Natural killer cell (primary cell): ENCODE measurements at regions not wholly inside any gene's neighbourhood (a gene's known extent, or its start where the extent isn't known, plus 50 kb on each side); places are given as distances from the start of the nearest gene placed in this dataset.
A peak's percentile ranks its signal among the peaks of the same experiment; 100 is the strongest.

Source experiments
- ATAC-seq, 3 donors: fragments of 150-1000 bp in 2 of 3; fragments of 200-7000 bp in 1 of 3; cut with Tn5 transposase; 1 replicate in 1 of 3; 2 replicates in 2 of 3; pipeline ENCODE4 v1.10.0; 2021; ENCODE audit warnings: mild to moderate bottlenecking in 2 of 3, moderate library complexity in 2 of 3
- DNase-seq, 2 donors: peaks; one replicate each; pipeline versions ENCODE4 v3.0.0 to v3.0.0-alpha.2; 2013 to 2021; ENCODE audit warnings: mixed read lengths in 1 of 2
- H3K27ac ChIP-seq: one replicate; pipeline ENCODE4 v1.5.1; 2013; ENCODE audit warnings: mild to moderate bottlenecking, low read length
- H3K27me3 ChIP-seq: one replicate; pipeline ENCODE4 v1.6.1; 2013; ENCODE audit warnings: low read length; ENCODE audit not compliant: control insufficient read depth, insufficient read depth
- H3K36me3 ChIP-seq: one replicate; pipeline ENCODE4 v1.6.1; 2013; ENCODE audit warnings: low read length; ENCODE audit not compliant: control insufficient read depth, insufficient read depth
- H3K4me1 ChIP-seq: one replicate; pipeline ENCODE4 v1.6.1; 2013; ENCODE audit warnings: low read length; ENCODE audit not compliant: control insufficient read depth, insufficient read depth
- H3K4me3 ChIP-seq: one replicate; pipeline ENCODE4 v1.5.1; 2013; ENCODE audit warnings: low read length
- H3K9me3 ChIP-seq: one replicate; pipeline ENCODE4 v1.6.1; 2013; ENCODE audit warnings: low read length; ENCODE audit not compliant: control insufficient read depth, insufficient read depth
- H3K27ac Mint-ChIP-seq, 2 donors: one replicate each; pipeline ENCODE4 v1.8.0; 2022; ENCODE audit warnings: mild to moderate bottlenecking in 2 of 2, mixed read lengths in 2 of 2, moderate library complexity in 1 of 2
- H3K27me3 Mint-ChIP-seq, 2 donors: one replicate each; pipeline ENCODE4 v1.8.0; 2022; ENCODE audit warnings: low read depth in 2 of 2, mixed read lengths in 2 of 2
- H3K36me3 Mint-ChIP-seq: one replicate; pipeline ENCODE4 v1.8.0; 2022; ENCODE audit warnings: mixed read lengths
- H3K4me1 Mint-ChIP-seq, 2 donors: one replicate each; pipeline ENCODE4 v1.8.0; 2022; ENCODE audit warnings: mixed read lengths in 2 of 2
- H3K4me3 Mint-ChIP-seq: one replicate; pipeline ENCODE4 v1.8.0; 2022; ENCODE audit warnings: mild to moderate bottlenecking, moderate library complexity, mixed read lengths
- H3K9me3 Mint-ChIP-seq, 2 donors: one replicate each; pipeline ENCODE4 v1.8.0; 2022; ENCODE audit warnings: mixed read lengths in 2 of 2
- WGBS: methylation state at CpG from one replicate; pipeline ENCODE4 v1.1.7; 2013; ENCODE audit warnings: missing lambda C conversion rate; ENCODE audit not compliant: insufficient coverage; 5-methylcytosine and 5-hydroxymethylcytosine counted together
- intact Hi-C: fragments of 100-400 bp; cut with micrococcal nuclease; formaldehyde crosslinking; loops from one replicate; pipeline ENCODE4 v1.14.2; 2022
- TF ChIP-seq, protein P1 (sequence below): fragments of 200-600 bp; IDR thresholded peaks from one replicate; pipeline ENCODE4 v1.8.0; 2022; ENCODE audit warnings: antibody characterized with exemption

GRCh38 chr11:23684701-23685100 is 812.2 kb upstream of the LUZP2 start:
- Mint-ChIP-seq H3K27me3 (no peaks in the 10 kb centered on the region), H3K9me3 (peaks cover 0 to 4% of the 10 kb centered on the region in 2 donors), H3K27ac (peak overlapping the region; percentile 78 to 87), H3K36me3 (no peaks in the 10 kb centered on the region), H3K4me1 (peaks cover 44 to 48% of the 10 kb centered on the region in 2 donors), H3K4me3 (peak overlapping the region; percentile 53)
- H3K27me3 ChIP-seq = no peaks in the 10 kb centered on the region
- peaks cover 3% of the 10 kb centered on the region for H3K4me1 ChIP-seq
- TF ChIP-seq, protein P1, sequence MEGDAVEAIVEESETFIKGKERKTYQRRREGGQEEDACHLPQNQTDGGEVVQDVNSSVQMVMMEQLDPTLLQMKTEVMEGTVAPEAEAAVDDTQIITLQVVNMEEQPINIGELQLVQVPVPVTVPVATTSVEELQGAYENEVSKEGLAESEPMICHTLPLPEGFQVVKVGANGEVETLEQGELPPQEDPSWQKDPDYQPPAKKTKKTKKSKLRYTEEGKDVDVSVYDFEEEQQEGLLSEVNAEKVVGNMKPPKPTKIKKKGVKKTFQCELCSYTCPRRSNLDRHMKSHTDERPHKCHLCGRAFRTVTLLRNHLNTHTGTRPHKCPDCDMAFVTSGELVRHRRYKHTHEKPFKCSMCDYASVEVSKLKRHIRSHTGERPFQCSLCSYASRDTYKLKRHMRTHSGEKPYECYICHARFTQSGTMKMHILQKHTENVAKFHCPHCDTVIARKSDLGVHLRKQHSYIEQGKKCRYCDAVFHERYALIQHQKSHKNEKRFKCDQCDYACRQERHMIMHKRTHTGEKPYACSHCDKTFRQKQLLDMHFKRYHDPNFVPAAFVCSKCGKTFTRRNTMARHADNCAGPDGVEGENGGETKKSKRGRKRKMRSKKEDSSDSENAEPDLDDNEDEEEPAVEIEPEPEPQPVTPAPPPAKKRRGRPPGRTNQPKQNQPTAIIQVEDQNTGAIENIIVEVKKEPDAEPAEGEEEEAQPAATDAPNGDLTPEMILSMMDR = no peak
- intact Hi-C loops = loop anchor here (5.0 kb wide), 1 partner anchor 117 kb away; no protein-coding TSS in a partner anchor
- no peak overlapping the region for H3K4me3 ChIP-seq
- 73% methylated on average over 2 of the region's 2 CpGs for WGBS
- H3K9me3 ChIP-seq = peaks cover 6% of the 10 kb centered on the region
- H3K27ac ChIP-seq = no peak overlapping the region
- DNase-seq (no peak), ATAC-seq (no peak)
- no peaks in the 10 kb centered on the region for H3K36me3 ChIP-seq

DNA sequence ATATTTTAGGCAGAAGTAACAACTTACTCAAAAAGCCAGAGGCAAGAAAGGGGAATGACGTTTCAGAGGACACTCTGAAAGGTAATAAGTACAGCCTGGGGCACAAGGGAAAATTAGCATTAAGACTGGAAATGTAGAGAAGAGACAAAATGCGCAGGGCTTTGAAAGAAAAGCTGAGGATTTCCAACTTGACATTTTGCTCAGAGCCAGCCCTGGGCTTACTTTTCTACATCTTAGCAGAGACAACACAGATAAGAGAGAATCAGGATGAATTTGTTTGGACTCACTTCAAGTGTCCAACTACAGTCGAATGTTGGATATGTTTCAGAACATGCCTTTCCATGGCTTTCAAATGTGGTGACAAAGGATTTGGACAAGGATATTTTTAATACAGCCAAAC is 808.9 kb upstream of the LUZP2 start:
- intact Hi-C loops = loop anchor here (5.0 kb wide), 1 partner anchor 121 kb away; no protein-coding TSS in a partner anchor
- no peak overlapping the region for H3K4me3 Mint-ChIP-seq
- DNase-seq = no peak
- ATAC-seq = no peak
- 88% methylated on average over 3 of the region's 3 CpGs for WGBS
- Histone ChIP-seq H3K4me1 (peaks cover 7% of the 10 kb centered on the region), H3K27me3 (no peaks in the 10 kb centered on the region), H3K4me3 (no peak overlapping the region), H3K9me3 (no peaks in the 10 kb centered on the region), H3K27ac (no peak overlapping the region), H3K36me3 (no peaks in the 10 kb centered on the region)
- peaks cover 0 to 4% of the 10 kb centered on the region in 2 donors for H3K9me3 Mint-ChIP-seq
- H3K27ac Mint-ChIP-seq = peak overlapping the region; percentile 70 to 75
- TF ChIP-seq, protein P1 = no peak
- peaks cover 56 to 60% of the 10 kb centered on the region in 2 donors for H3K4me1 Mint-ChIP-seq
- H3K36me3 Mint-ChIP-seq = peaks cover 7% of the 10 kb centered on the region
- H3K27me3 Mint-ChIP-seq = no peaks in the 10 kb centered on the region

DNA sequence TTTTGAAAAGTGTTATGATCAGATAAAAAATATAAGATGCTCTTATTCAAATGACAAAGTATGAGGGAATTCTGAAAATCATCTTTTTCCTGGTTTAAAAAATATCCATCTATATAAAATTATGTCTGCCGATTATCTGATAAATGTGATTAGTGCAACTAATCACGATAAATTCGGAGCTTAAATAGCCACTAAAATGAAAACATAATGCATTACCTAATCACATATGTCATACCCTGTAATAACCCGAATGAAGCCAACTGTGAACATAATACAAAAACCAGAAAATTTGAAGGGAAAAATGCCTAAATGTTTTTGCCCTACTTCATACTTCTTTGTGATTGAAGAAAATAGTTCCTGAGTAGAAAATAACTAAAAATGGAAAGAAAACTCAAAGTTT is 808.4 kb upstream of the LUZP2 start:
- H3K4me3 ChIP-seq = no peak overlapping the region
- H3K27ac Mint-ChIP-seq = peak overlapping the region; percentile 70 to 75
- H3K27me3 Mint-ChIP-seq = no peaks in the 10 kb centered on the region
- H3K36me3 ChIP-seq = no peaks in the 10 kb centered on the region
- DNase-seq (no peak), ATAC-seq (no peak)
- no peaks in the 10 kb centered on the region for H3K27me3 ChIP-seq
- WGBS = no CpG with 5 or more reads among the region's 4 CpGs
- peak overlapping the region; percentile 54 for H3K27ac ChIP-seq
- H3K4me1 Mint-ChIP-seq = peaks cover 53 to 55% of the 10 kb centered on the region in 2 donors
- intact Hi-C loops = loop anchor here (5.0 kb wide), 1 partner anchor 121 kb away; no protein-coding TSS in a partner anchor
- peaks cover 0 to 4% of the 10 kb centered on the region in 2 donors for H3K9me3 Mint-ChIP-seq
- peaks cover 7% of the 10 kb centered on the region for H3K36me3 Mint-ChIP-seq
- no peaks in the 10 kb centered on the region for H3K9me3 ChIP-seq
- TF ChIP-seq, protein P1 = no peak
- H3K4me1 ChIP-seq = peaks cover 7% of the 10 kb centered on the region
- peak overlapping the region; percentile 89 for H3K4me3 Mint-ChIP-seq

- H3K4me3 Mint-ChIP-seq = peak overlapping the region; percentile 89
- TF ChIP-seq, protein P1 = no peak
These were observed 808.0 kb upstream of the LUZP2 start for GRCh38 chr11:23688835-23689234.

More at GRCh38 chr11:23688835-23689234, 808.0 kb upstream of the LUZP2 start:
- H3K36me3 ChIP-seq = no peaks in the 10 kb centered on the region
- no peaks in the 10 kb centered on the region for H3K9me3 ChIP-seq
- ATAC-seq = peak; percentile 78 to 91 (median 86)
- intact Hi-C loops = loop anchor here (5.0 kb wide), 1 partner anchor 122 kb away; no protein-coding TSS in a partner anchor
- H3K4me3 ChIP-seq = no peak overlapping the region
- DNase-seq = peak in 1 of 2 donors; percentile 2
- H3K9me3 Mint-ChIP-seq = peaks cover 0 to 4% of the 10 kb centered on the region in 2 donors
- H3K27me3 ChIP-seq = no peaks in the 10 kb centered on the region
- peaks cover 7% of the 10 kb centered on the region for H3K4me1 ChIP-seq
- H3K27me3 Mint-ChIP-seq = no peaks in the 10 kb centered on the region
- peak overlapping the region; percentile 70 to 75 for H3K27ac Mint-ChIP-seq
- peaks cover 53 to 55% of the 10 kb centered on the region in 2 donors for H3K4me1 Mint-ChIP-seq
- peaks cover 7% of the 10 kb centered on the region for H3K36me3 Mint-ChIP-seq
- WGBS = 40% methylated on average over 3 of the region's 4 CpGs
- H3K27ac ChIP-seq = peak overlapping the region; percentile 54
